Stimulated activated naive CD8-positive, alpha-beta T cell treated with anti-CD3 and anti-CD28 coated beads, Interleukin-15, amount 100 ng/mL, for 72 hours (primary cell): ENCODE measurements at regions not wholly inside any gene's neighbourhood (a gene's known extent, or its start where the extent isn't known, plus 50 kb on each side); places are given as distances from the start of the nearest gene placed in this dataset.

Experiments used
- ATAC-seq: fragments of 150-1000 bp; cut with Tn5 transposase; 2 replicates; pipeline ENCODE4 v1.10.0; 2021; ENCODE audit warnings: mild to moderate bottlenecking, moderate library complexity
- DNase-seq, 2 donors: peaks; one replicate each; pipeline ENCODE4 v3.0.0; 2021 to 2022
- H3K27ac Mint-ChIP-seq, 2 donors: one replicate each; pipeline ENCODE4 v1.8.0; 2022; ENCODE audit warnings: mild to moderate bottlenecking in 2 of 2, mixed read lengths in 2 of 2, moderate library complexity in 2 of 2
- H3K27me3 Mint-ChIP-seq: one replicate; pipeline ENCODE4 v1.8.0; 2022; ENCODE audit warnings: mixed read lengths
- H3K4me1 Mint-ChIP-seq: one replicate; pipeline ENCODE4 v1.8.0; 2022; ENCODE audit warnings: mild to moderate bottlenecking, mixed read lengths
- H3K4me3 Mint-ChIP-seq, 2 donors: one replicate each; pipeline ENCODE4 v1.8.0; 2022; ENCODE audit warnings: mild to moderate bottlenecking in 2 of 2, mixed read lengths in 2 of 2, moderate library complexity in 1 of 2
- H3K9me3 Mint-ChIP-seq, 2 donors: one replicate each; pipeline ENCODE4 v1.8.0; 2022; ENCODE audit warnings: mixed read lengths in 2 of 2

GRCh38 chr2:220961143-220961860 lies 610.8 kb downstream of the EPHA4 start:
- no peak for ATAC-seq
- Mint-ChIP-seq H3K9me3 (no peaks in the 10 kb centered on the region), H3K27me3 (no peaks in the 10 kb centered on the region), H3K4me3 (no peak overlapping the region), H3K27ac (no peak overlapping the region), H3K4me1 (no peaks in the 10 kb centered on the region)
- no peak for DNase-seq

- no peak overlapping the region for H3K4me3 Mint-ChIP-seq
- no peaks in the 10 kb centered on the region for H3K9me3 Mint-ChIP-seq
- no peak overlapping the region for H3K27ac Mint-ChIP-seq
Measured at GRCh38 chr2:220962556-220962955, 609.5 kb downstream of the EPHA4 start.

DNA sequence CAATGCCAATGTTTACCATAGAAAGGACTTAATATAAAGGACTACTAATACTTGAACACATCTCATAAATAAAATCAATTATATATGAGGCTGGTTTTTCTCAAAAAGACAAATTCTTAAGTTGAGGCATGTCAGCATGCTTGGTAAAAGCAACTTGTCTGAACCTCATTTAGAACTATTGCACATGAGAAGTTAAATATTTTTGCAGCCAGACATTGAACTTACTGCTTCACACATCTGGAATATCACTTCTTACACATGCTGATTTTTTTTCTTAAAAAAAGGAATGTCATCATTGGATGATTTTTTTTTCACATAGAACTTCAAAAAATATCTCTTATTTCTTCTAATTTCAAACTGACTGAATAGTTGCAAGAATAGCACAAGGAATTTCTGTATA lies 609.0 kb downstream of the EPHA4 start:
- H3K27me3 Mint-ChIP-seq = no peaks in the 10 kb centered on the region
- ATAC-seq = no peak
- H3K9me3 Mint-ChIP-seq = no peaks in the 10 kb centered on the region
- H3K4me3 Mint-ChIP-seq = no peak overlapping the region
- no peak overlapping the region for H3K27ac Mint-ChIP-seq
- no peak for DNase-seq
- no peaks in the 10 kb centered on the region for H3K4me1 Mint-ChIP-seq

More at GRCh38 chr2:220962556-220962955, 609.5 kb downstream of the EPHA4 start:
- Mint-ChIP-seq H3K4me1 (no peaks in the 10 kb centered on the region), H3K27me3 (no peaks in the 10 kb centered on the region)
- ATAC-seq (no peak), DNase-seq (no peak)

DNA sequence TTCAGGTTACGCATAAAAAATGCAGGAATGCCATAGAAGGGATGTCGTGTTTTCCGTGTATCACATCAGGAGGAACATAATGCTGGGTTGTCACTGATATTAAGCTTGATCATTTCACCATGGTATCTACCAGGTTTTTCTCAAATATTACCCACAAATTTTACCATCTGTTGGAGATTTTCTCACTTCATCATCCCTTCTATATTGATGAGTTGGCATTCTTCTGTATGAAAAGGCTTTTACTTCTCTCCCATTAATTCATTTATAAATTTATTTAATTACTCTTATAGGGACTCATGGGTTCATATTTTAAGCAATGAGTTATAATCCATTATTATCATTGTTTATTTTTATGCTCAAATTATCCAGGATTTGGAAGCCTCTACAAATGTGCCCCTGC lies 608.2 kb downstream of the EPHA4 start:
- no peak for DNase-seq
- ATAC-seq = no peak
- no peak overlapping the region for H3K4me3 Mint-ChIP-seq

GRCh38 chr2:220966636-220967035 lies 605.5 kb downstream of the EPHA4 start:
- no peak overlapping the region for H3K4me3 Mint-ChIP-seq
- no peaks in the 10 kb centered on the region for H3K27me3 Mint-ChIP-seq
- no peak for ATAC-seq

More for the DNA sequence above, 608.2 kb downstream of the EPHA4 start:
- H3K4me1 Mint-ChIP-seq = no peaks in the 10 kb centered on the region
- H3K27me3 Mint-ChIP-seq = no peaks in the 10 kb centered on the region
- H3K27ac Mint-ChIP-seq = no peak overlapping the region
- no peaks in the 10 kb centered on the region for H3K9me3 Mint-ChIP-seq

DNA sequence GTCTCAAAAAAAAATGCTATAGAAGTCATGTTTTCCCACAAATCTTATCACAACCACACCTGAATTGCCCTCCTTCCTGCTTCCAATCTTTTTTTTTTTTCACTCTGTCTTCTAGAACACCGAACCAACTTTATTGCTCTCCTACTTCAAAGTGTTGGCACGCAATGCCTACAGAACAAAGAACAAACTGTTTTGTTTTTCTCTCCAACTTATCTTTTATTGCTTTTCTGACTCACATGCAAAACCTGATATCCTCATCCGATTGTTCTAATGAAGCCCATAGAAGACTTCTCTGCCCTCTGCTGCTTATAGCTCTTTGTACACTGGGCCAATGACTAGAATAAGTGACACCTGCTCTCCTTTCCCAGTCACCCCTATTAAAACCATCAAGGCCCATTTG lies 602.8 kb downstream of the EPHA4 start:
- DNase-seq = no peak
- H3K9me3 Mint-ChIP-seq = peaks cover 0 to 5% of the 10 kb centered on the region in 2 donors
- no peaks in the 10 kb centered on the region for H3K27me3 Mint-ChIP-seq
- no peaks in the 10 kb centered on the region for H3K4me1 Mint-ChIP-seq
- no peak overlapping the region for H3K4me3 Mint-ChIP-seq
- no peak for ATAC-seq
- no peak overlapping the region for H3K27ac Mint-ChIP-seq

More at GRCh38 chr2:220966636-220967035, 605.5 kb downstream of the EPHA4 start:
- H3K4me1 Mint-ChIP-seq = no peaks in the 10 kb centered on the region
- peaks cover 0 to 5% of the 10 kb centered on the region in 2 donors for H3K9me3 Mint-ChIP-seq
- DNase-seq = no peak
- no peak overlapping the region for H3K27ac Mint-ChIP-seq

GRCh38 chr2:220980966-220981675 lies 591.0 kb downstream of the EPHA4 start:
- no peak overlapping the region for H3K4me3 Mint-ChIP-seq
- peaks cover 6 to 16% of the 10 kb centered on the region in 2 donors for H3K9me3 Mint-ChIP-seq
- H3K27me3 Mint-ChIP-seq = peaks cover 13% of the 10 kb centered on the region
- DNase-seq = no peak
- H3K27ac Mint-ChIP-seq = no peak overlapping the region
- no peak for ATAC-seq
- no peaks in the 10 kb centered on the region for H3K4me1 Mint-ChIP-seq

- no peaks in the 10 kb centered on the region for H3K4me1 Mint-ChIP-seq
- H3K27ac Mint-ChIP-seq = no peak overlapping the region
- DNase-seq (no peak), ATAC-seq (no peak)
- H3K9me3 Mint-ChIP-seq = peaks cover 6 to 14% of the 10 kb centered on the region in 2 donors
- no peak overlapping the region for H3K4me3 Mint-ChIP-seq
- H3K27me3 Mint-ChIP-seq = peaks cover 13% of the 10 kb centered on the region
Measured at GRCh38 chr2:220981926-220982325, 590.2 kb downstream of the EPHA4 start.

GRCh38 chr2:220985561-220985960 lies 586.5 kb downstream of the EPHA4 start:
- Mint-ChIP-seq H3K9me3 (no peaks in the 10 kb centered on the region), H3K4me1 (no peaks in the 10 kb centered on the region), H3K27me3 (peaks cover 6% of the 10 kb centered on the region), H3K27ac (no peak overlapping the region), H3K4me3 (no peak overlapping the region)
- ATAC-seq = no peak
- DNase-seq = no peak

GRCh38 chr2:220987839-220988238 lies 584.3 kb downstream of the EPHA4 start:
- Mint-ChIP-seq H3K27me3 (no peaks in the 10 kb centered on the region), H3K4me1 (no peaks in the 10 kb centered on the region), H3K27ac (no peak overlapping the region), H3K9me3 (no peaks in the 10 kb centered on the region), H3K4me3 (no peak overlapping the region)
- DNase-seq (no peak), ATAC-seq (no peak)

DNA sequence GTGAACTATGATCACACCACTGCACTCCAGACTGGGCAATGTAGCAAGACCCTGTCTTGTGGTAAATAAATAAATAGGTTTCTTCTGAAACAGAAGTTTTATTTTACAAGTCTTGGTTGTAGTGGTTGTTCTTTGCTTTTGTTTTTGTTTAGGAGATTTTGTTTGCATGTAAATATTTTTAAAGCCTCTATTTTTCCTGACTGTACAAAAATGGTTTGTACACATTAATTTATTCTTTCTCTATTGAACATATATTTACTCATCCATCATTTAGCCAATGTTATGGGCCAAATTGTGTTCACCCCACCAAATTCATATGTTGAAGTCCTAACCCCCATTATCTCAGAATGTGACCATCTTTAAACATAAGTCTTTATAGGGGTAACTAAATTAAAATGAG lies 580.1 kb downstream of the EPHA4 start:
- Mint-ChIP-seq H3K4me3 (no peak overlapping the region), H3K4me1 (no peaks in the 10 kb centered on the region), H3K9me3 (no peaks in the 10 kb centered on the region), H3K27me3 (no peaks in the 10 kb centered on the region), H3K27ac (no peak overlapping the region)
- ATAC-seq (no peak), DNase-seq (no peak)

- Mint-ChIP-seq H3K9me3 (no peaks in the 10 kb centered on the region), H3K4me1 (no peaks in the 10 kb centered on the region), H3K27me3 (no peaks in the 10 kb centered on the region), H3K4me3 (no peak overlapping the region), H3K27ac (no peak overlapping the region)
- ATAC-seq (no peak), DNase-seq (no peak)
Measured at GRCh38 chr2:220994846-220995245, 577.3 kb downstream of the EPHA4 start.

- no peak for DNase-seq
- Mint-ChIP-seq H3K4me1 (no peaks in the 10 kb centered on the region), H3K9me3 (no peaks in the 10 kb centered on the region), H3K27me3 (no peaks in the 10 kb centered on the region), H3K27ac (no peak overlapping the region), H3K4me3 (no peak overlapping the region)
- no peak for ATAC-seq
Measured at GRCh38 chr2:220995581-220995980, 576.5 kb downstream of the EPHA4 start.

DNA sequence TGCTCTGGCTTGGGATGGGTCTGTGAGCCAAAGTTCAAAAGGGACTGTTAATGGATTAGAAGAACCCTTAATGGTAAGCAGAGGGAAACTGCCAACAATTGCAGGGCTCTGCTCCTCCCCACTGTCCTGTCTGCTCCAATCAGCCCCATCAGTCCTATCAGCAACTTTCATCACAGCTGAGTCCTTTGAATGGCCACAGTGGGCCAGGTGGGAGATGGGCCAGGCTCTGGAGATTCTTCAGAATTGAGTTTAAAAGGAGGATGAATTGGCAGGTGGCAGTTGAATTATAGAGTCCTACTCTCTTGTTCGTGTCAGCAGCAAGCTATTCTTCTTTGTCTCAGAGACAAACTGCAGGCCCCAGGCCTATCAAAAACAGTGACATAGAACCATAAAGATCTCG lies 573.9 kb downstream of the EPHA4 start:
- no peaks in the 10 kb centered on the region for H3K9me3 Mint-ChIP-seq
- no peak for DNase-seq
- no peak overlapping the region for H3K4me3 Mint-ChIP-seq
- H3K27ac Mint-ChIP-seq = no peak overlapping the region
- H3K27me3 Mint-ChIP-seq = no peaks in the 10 kb centered on the region
- ATAC-seq = no peak
- no peaks in the 10 kb centered on the region for H3K4me1 Mint-ChIP-seq

GRCh38 chr2:220999356-220999755 lies 572.7 kb downstream of the EPHA4 start:
- ATAC-seq (no peak), DNase-seq (no peak)
- Mint-ChIP-seq H3K4me1 (no peaks in the 10 kb centered on the region), H3K27me3 (no peaks in the 10 kb centered on the region), H3K27ac (no peak overlapping the region), H3K4me3 (no peak overlapping the region), H3K9me3 (no peaks in the 10 kb centered on the region)

- H3K4me3 Mint-ChIP-seq = no peak overlapping the region
- no peaks in the 10 kb centered on the region for H3K27me3 Mint-ChIP-seq
- no peaks in the 10 kb centered on the region for H3K9me3 Mint-ChIP-seq
- H3K27ac Mint-ChIP-seq = no peak overlapping the region
- DNase-seq = no peak
- no peak for ATAC-seq
- no peaks in the 10 kb centered on the region for H3K4me1 Mint-ChIP-seq
Measured at GRCh38 chr2:221001381-221001801, 570.7 kb downstream of the EPHA4 start.
